PC-3 (cell line): ENCODE measurements at regions not wholly inside any gene's neighbourhood (a gene's known extent, or its start where the extent isn't known, plus 50 kb on each side); places are given as distances from the start of the nearest gene placed in this dataset.

Experiments used
- ATAC-seq: fragments of 200-7000 bp; cut with Tn5 transposase; 2 replicates; pipeline ENCODE4 v1.9.1; 2020; ENCODE audit warnings: mild to moderate bottlenecking, moderate library complexity
- BruUV-seq: library from RNA; stranded (reverse); fragments of 400-500 nt; replicated peaks from 2 replicates; lab custom pipeline; 2021; lab: Mats Ljungman, UMichigan
- CTCF ChIA-PET: fragments of 300-600 bp; sonication (Branson Sonifier 250); formaldehyde crosslinking; loops from one replicate; lab custom pipeline; 2022; ENCODE audit warnings: antibody characterized with exemption; lab: Charles Lee
- POLR2A ChIA-PET: fragments of 300-600 bp; sonication (Branson Sonifier 250); formaldehyde crosslinking; loops from one replicate; lab custom pipeline; 2022; ENCODE audit warnings: antibody characterized with exemption; ENCODE audit not compliant: unreplicated experiment; lab: Charles Lee
- DNase-seq: peaks from one replicate; pipeline ENCODE4 v3.0.0-alpha.2; 2015
- H2AFZ ChIP-seq: fragments of 300-600 bp; sonication (generic); 2 replicates; pipeline ENCODE4 v1.6.0; 2016; ENCODE audit warnings: antibody characterized with exemption, low read length
- H3F3A ChIP-seq: fragments of 300-600 bp; sonication (generic); one replicate; pipeline ENCODE4 v1.6.0; 2017; ENCODE audit warnings: antibody characterized with exemption, low read length, control low read depth, mild to moderate bottlenecking; ENCODE audit not compliant: unreplicated experiment
- H3K27ac ChIP-seq: fragments of 300-600 bp; sonication (generic); 2 replicates; pipeline ENCODE4 v1.5.1; 2016; ENCODE audit warnings: mild to moderate bottlenecking, low read length
- H3K27me3 ChIP-seq: fragments of 300-600 bp; sonication (generic); 2 replicates; pipeline ENCODE4 v1.6.1; 2016; ENCODE audit warnings: low read length, mixed read lengths
- H3K36me3 ChIP-seq: fragments of 300-600 bp; sonication (generic); 2 replicates; pipeline ENCODE4 v1.6.1; 2016; ENCODE audit warnings: low read depth, mixed run types, low read length, mixed read lengths
- H3K4me1 ChIP-seq: fragments of 300-600 bp; sonication (generic); 2 replicates; pipeline ENCODE4 v1.5.1; 2016; ENCODE audit warnings: low read length; ENCODE audit not compliant: insufficient read depth
- H3K4me2 ChIP-seq: fragments of 300-600 bp; sonication (generic); 2 replicates; pipeline ENCODE4 v1.6.0; 2016; ENCODE audit warnings: low read length
- H3K4me3 ChIP-seq: fragments of 300-600 bp; sonication (generic); 2 replicates; pipeline ENCODE4 v1.5.1; 2016; ENCODE audit warnings: mild to moderate bottlenecking, low read length, mixed read lengths
- H3K79me2 ChIP-seq: fragments of 300-600 bp; sonication (generic); 2 replicates; pipeline ENCODE4 v1.6.1; 2017; ENCODE audit warnings: low read length, mixed read lengths
- H3K9ac ChIP-seq: fragments of 300-600 bp; sonication (generic); 2 replicates; pipeline ENCODE4 v1.6.0; 2016; ENCODE audit warnings: mild to moderate bottlenecking, low read length
- H3K9me2 ChIP-seq: fragments of 300-600 bp; sonication (generic); replicated peaks from 2 replicates; pipeline ENCODE4 v1.6.1; 2016; ENCODE audit warnings: mixed run types, low read length, mixed read lengths
- H3K9me3 ChIP-seq: fragments of 300-600 bp; sonication (generic); 2 replicates; pipeline ENCODE4 v1.6.1; 2016; ENCODE audit warnings: low read length, mixed read lengths
- H4K20me1 ChIP-seq: fragments of 300-600 bp; sonication (generic); 2 replicates; pipeline ENCODE4 v1.6.1; 2016; ENCODE audit warnings: low read length, mixed read lengths
- EZH2 ChIP-seq: fragments of 300-600 bp; sonication (generic); IDR thresholded peaks from one replicate; pipeline ENCODE4 v1.6.1; 2017; ENCODE audit warnings: antibody characterized with exemption, mild to moderate bottlenecking, low read length; ENCODE audit not compliant: unreplicated experiment
- EZH2phosphoT487 ChIP-seq: fragments of 300-600 bp; sonication (generic); IDR thresholded peaks from 2 replicates; pipeline ENCODE4 v1.6.1; 2018; ENCODE audit warnings: mild to moderate bottlenecking, antibody characterized with exemption, low read length, borderline replicate concordance
- intact Hi-C: fragments of 100-400 bp; cut with micrococcal nuclease; formaldehyde crosslinking; loops from 2 replicates; pipeline ENCODE4 v1.9.0; 2023
- TF ChIP-seq, protein P1 (sequence below): fragments of 300-600 bp; sonication (generic); conservative IDR thresholded peaks from 2 replicates; pipeline ENCODE4 v1.5.1; 2017; ENCODE audit warnings: antibody characterized with exemption, low read depth, mild to moderate bottlenecking, low read length

DNA sequence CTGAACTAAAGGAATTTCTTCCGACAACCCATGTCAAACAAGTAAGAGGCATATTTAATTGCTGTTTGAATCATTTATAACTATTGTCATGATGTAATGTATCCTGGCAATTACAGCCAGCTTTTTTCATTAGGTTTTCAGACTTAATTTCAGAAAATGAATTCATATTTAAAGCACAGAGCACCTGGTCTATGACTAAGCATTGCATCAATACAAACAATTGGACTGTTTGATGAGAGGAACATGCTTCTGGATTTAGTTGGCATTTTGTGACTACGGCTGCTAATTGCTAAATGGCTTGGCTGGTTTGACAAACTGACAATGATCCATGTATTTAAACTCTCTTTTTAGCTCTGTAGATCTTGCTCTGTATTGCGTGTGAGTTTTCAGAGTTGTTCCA is 853.4 kb downstream of the NCAM2 start:
- Histone ChIP-seq H3K9me3 (peaks cover 3% of the 10 kb centered on the region), H3K27me3 (no peaks in the 10 kb centered on the region), H3F3A (no peaks in the 10 kb centered on the region), H3K4me1 (0 out of 2 replicates have a peak, but pooled peaks cover 4% of the 10 kb centered on the region), H2AFZ (no peak overlapping the region), H3K27ac (no peak overlapping the region), H3K4me3 (no peak overlapping the region), H3K9ac (no peak overlapping the region), H4K20me1 (no peaks in the 10 kb centered on the region), H3K79me2 (no peaks in the 10 kb centered on the region), H3K36me3 (no peaks in the 10 kb centered on the region), H3K9me2 (no peaks in the 10 kb centered on the region), H3K4me2 (peak overlapping the region; percentile 4; the same call in 1 of the 2 replicates)
- no TSS peak for BruUV-seq
- intact Hi-C loops = loop anchor here (1.0 kb wide), 1 partner anchor 46 kb away; no protein-coding TSS in a partner anchor
- TF ChIP-seq EZH2phosphoT487 (no peak), EZH2 (no peak)
- TF ChIP-seq, protein P1, sequence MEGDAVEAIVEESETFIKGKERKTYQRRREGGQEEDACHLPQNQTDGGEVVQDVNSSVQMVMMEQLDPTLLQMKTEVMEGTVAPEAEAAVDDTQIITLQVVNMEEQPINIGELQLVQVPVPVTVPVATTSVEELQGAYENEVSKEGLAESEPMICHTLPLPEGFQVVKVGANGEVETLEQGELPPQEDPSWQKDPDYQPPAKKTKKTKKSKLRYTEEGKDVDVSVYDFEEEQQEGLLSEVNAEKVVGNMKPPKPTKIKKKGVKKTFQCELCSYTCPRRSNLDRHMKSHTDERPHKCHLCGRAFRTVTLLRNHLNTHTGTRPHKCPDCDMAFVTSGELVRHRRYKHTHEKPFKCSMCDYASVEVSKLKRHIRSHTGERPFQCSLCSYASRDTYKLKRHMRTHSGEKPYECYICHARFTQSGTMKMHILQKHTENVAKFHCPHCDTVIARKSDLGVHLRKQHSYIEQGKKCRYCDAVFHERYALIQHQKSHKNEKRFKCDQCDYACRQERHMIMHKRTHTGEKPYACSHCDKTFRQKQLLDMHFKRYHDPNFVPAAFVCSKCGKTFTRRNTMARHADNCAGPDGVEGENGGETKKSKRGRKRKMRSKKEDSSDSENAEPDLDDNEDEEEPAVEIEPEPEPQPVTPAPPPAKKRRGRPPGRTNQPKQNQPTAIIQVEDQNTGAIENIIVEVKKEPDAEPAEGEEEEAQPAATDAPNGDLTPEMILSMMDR = no peak
- ATAC-seq = peak; percentile 80
- POLR2A ChIA-PET = no interaction called here
- CTCF ChIA-PET = no interaction called here
- peak; percentile 49 for DNase-seq

DNA sequence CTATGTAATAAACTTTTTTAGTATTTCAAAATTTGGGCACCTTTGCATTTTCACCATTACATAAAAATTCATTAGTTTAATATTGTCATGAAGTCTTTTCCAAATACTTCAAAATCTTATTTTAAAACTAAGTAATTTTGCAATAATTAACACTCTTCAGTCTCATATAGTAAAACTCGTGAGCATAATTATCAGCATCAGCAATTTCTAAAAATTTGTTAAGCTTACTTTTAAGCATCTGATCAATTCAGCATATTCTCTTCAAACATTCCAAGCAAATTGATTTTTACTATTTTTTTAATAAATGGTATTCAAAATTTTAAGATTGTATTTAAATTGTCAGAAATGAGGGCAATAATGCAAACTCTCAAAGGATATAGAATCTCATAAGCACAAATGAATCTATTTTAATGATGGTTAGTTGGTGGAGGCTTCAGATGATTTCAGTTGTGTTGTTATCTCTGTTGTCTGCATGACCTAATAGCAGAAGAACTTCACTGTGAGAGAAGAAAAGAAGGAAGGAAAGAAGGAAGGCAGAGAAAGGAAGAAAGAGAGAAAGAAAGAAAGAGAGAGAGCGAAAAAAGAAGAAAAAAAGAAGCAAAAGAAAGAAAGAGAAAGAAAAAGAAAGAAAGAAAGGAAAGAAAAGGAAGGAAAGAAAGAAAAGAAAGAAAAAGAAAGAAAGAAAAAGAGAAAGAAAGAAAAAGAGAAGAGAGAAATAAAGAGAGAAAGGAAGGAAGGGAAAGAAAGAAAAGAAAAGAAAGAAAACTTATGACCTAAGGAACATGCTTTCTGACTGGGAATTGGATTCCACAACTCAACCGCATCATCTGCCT is 860.5 kb downstream of the NCAM2 start:
- no peak for DNase-seq
- no peak for ATAC-seq
- ChIA-PET CTCF (no interaction called here), POLR2A (no interaction called here)
- no TSS peak for BruUV-seq
- peaks cover 6% of the 10 kb centered on the region for H3K9me3 ChIP-seq
- no peaks in the 10 kb centered on the region for H3K9me2 ChIP-seq
- intact Hi-C loops = no loop called here
- no peaks in the 10 kb centered on the region for H3K27me3 ChIP-seq
- H3K4me3 ChIP-seq = no peak overlapping the region
- no peak for TF ChIP-seq EZH2
- no peak for TF ChIP-seq EZH2phosphoT487
- TF ChIP-seq, protein P1 = no peak
- no peak overlapping the region for H2AFZ ChIP-seq
- H4K20me1 ChIP-seq = no peaks in the 10 kb centered on the region
- H3K27ac ChIP-seq = no peak overlapping the region
- no peaks in the 10 kb centered on the region for H3F3A ChIP-seq
- no peak overlapping the region for H3K9ac ChIP-seq
- H3K4me2 ChIP-seq = no peak overlapping the region
- no peaks in the 10 kb centered on the region for H3K4me1 ChIP-seq
- no peaks in the 10 kb centered on the region for H3K36me3 ChIP-seq
- no peaks in the 10 kb centered on the region for H3K79me2 ChIP-seq

DNA sequence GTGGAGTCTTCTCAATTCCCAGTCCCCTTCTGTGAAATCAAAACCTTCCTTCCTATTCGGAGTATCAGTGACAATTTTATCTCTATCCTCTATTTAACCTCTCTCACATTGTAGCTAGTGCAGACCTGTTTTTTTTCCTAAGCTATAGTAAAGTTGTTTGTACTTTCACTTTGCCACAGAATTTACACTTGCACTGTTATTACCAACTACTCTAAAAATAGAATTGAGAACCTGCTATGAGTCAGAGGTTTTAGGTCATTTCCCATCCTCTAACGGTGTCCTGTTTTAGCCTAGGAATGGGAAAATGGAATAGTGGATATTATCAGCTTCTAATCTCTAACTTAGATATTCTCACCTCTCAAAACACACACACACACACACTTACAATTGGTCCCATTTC is 862.7 kb downstream of the NCAM2 start:
- TF ChIP-seq, protein P1 = no peak
- TF ChIP-seq EZH2phosphoT487 (no peak), EZH2 (no peak)
- Histone ChIP-seq H3K9ac (no peak overlapping the region), H3K4me2 (no peak overlapping the region), H2AFZ (no peak overlapping the region), H3F3A (no peaks in the 10 kb centered on the region), H3K9me3 (peaks cover 6% of the 10 kb centered on the region; the same call in 1 of the 2 replicates), H3K36me3 (no peaks in the 10 kb centered on the region), H3K9me2 (no peaks in the 10 kb centered on the region), H4K20me1 (no peaks in the 10 kb centered on the region), H3K79me2 (no peaks in the 10 kb centered on the region), H3K4me3 (no peak overlapping the region), H3K4me1 (no peaks in the 10 kb centered on the region), H3K27ac (no peak overlapping the region), H3K27me3 (no peaks in the 10 kb centered on the region)
- CTCF ChIA-PET = no interaction called here
- peak; percentile 43; the same call in 1 of the 2 replicates for ATAC-seq
- BruUV-seq = no TSS peak
- DNase-seq = peak; percentile 12
- intact Hi-C loops = no loop called here
- POLR2A ChIA-PET = no interaction called here
